HG02885 (cell line): ENCODE measurements at regions not wholly inside any gene's neighbourhood (a gene's known extent, or its start where the extent isn't known, plus 50 kb on each side); places are given as distances from the start of the nearest gene placed in this dataset.
"Not testable (repeated sequence)": the region's sequence is repeated elsewhere in the genome, so short reads cannot be mapped to it uniquely, and the experiment has no call there.

Experiments used
- ATAC-seq: cut with Tn5 transposase; IDR thresholded peaks from one replicate; pipeline ENCODE4 v1.9.1; 2021; ENCODE audit warnings: mild to moderate bottlenecking; ENCODE audit not compliant: unreplicated experiment, poor library complexity

GRCh38 chr13:90455823-90456222 is 891.7 kb upstream of the MIR17HG start:
- ATAC-seq = no peak

DNA sequence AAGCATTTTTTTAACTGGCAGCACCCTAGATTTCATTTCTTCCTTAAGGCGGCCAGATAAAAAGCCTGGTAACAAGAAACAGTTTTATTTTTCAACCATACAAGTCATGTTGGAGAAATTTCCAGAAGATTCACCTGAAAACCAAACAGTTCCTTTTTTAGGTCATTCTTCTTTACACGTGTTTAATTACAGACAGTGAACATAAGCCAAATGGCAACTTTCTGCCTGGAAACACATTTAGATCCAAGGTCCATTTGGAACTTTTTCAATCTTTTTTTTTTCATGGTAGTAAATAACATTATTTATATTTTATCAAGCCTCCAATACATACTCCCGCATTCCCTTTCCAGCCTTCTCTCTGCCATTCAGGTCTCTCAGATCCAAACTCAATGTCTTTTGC is 886.1 kb upstream of the MIR17HG start:
- ATAC-seq = no peak

DNA sequence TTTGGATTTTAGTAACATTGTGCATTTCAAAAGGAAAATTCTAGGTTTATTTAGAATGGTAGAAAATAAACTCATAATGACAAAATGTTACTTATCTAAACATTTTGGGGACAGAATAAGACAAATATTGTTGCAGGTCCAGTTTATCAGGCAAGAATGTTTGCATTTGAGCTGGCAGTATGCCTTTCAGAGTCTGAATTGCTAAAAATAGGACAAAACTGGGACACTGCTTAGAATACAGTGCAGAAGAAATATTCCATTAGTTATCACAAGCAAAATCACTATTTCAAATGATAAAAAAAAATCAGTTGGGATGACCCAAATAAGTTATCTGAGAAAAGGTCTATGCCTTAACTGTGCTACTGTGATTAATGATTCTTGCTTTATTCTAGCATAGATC is 870.3 kb upstream of the MIR17HG start:
- no peak for ATAC-seq

DNA sequence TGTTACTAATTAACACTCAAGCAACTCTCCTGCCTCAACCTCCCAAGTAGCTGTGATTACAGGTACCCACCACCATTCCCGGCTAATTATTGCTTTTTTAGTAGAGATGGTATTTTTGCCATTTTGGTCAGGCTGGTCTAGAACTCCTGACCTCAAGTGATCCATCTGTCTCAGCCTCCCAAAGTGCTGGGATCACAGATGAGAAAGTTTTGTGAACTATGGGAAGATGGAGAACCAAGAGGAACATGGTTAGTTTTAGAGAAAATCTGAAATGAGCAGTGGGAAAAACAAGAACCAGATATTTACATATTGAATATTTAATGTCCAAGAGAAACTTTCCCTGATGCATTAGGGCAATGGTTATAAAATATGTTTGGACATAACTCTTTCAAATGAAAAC is 863.6 kb upstream of the MIR17HG start:
- ATAC-seq = no peak

GRCh38 chr13:90485436-90485835 is 862.1 kb upstream of the MIR17HG start:
- no peak for ATAC-seq

DNA sequence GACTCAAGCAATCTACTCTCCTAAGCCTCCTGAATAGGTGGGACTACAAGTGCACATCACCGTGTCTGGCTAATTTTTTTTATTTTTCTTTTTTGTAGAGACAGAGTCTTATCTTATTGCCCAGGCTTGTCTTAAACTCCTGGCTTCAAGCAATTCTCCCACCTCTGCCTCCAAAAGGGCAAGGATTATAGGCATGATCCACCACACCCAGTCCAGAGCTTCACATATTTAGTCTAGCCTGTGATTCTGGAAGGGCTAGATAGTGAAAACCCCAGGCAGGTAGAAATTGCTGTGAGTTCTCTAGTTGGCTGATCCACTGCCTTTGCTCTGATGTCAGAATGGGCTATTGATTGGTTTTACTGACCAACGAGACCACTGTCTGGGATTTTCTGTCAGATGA is 854.6 kb upstream of the MIR17HG start:
- ATAC-seq = no peak

GRCh38 chr13:90493667-90494066 is 853.8 kb upstream of the MIR17HG start:
- ATAC-seq = no peak

- ATAC-seq = not testable (repeated sequence)
These were observed 852.6 kb upstream of the MIR17HG start for GRCh38 chr13:90494849-90495248.

DNA sequence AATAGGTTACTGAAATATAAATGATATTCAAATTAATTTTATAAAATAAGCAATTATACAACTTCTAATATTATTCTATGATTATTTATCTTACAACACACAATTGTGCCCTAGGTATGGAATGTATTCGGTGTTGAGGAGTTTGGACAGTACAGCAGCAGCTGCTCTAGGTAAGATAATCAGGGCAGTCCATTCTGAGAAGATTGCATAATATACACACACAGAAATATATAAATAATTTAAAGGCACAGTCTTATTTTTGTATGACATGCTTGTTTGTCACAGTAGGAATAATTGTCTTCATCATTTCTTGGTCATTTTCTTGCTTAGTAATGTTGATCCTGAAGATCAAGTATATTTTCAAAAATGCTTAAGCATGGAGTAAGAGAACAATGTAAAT is 849.4 kb upstream of the MIR17HG start:
- ATAC-seq = no peak

DNA sequence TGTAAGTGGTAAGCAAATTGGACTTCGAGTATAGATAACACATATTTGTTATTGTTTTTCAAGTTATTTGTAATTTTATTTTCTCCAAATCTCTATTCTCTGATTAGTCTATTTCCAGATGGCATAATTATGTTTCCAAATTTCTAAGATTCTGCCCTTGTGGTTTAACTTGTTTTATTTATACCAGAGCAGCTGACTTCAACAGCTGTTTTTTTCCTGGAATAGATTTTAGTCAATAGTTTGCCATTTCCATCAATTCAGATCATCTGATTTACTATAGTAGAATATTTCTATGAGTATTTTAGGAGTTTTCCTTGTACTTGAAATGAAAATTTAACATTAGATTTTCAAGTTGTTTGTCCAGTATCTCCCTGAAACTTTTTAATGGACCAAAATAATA is 848.7 kb upstream of the MIR17HG start:
- no peak for ATAC-seq

GRCh38 chr13:90500569-90500968 is 846.9 kb upstream of the MIR17HG start:
- no peak for ATAC-seq

- ATAC-seq = no peak
These were observed 845.3 kb upstream of the MIR17HG start for GRCh38 chr13:90502153-90502552.

DNA sequence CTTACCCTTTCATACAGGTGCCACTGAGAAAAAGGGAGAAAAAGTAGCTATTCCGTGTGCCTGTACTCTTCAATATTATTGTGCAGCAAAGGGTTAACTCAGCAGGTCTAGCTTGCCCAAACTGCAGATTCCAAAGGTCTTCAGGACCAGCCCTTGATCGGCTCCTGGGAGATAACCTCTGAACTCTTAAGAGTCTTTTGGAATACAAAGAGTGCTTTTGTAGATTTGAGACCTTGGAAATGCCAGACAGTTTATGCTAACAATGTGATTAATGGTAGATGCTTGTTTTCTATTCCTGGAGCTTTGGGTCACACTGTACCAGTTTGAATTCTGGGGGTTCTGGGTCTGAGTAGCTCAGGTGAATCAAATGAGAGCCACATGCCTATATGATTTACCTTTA is 844.7 kb upstream of the MIR17HG start:
- no peak for ATAC-seq

DNA sequence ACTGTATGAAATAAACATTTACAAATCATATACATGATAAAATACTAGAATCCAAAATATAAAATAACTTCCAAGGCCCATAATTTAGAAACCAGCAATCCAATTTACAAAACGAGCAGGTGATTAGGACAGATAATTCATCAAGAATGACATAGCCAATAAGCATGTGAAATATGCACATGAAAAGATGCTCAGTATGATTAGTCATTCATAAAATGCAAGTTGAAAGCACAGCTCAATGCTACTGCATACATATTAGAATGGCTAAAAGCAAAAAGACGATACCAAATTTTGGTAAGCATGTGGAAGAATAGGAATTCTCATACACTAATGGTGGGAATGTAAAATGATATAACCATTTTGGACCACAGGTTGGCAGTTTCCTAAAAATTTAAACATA is 837.2 kb upstream of the MIR17HG start:
- no peak for ATAC-seq

GRCh38 chr13:90511903-90512302 is 835.6 kb upstream of the MIR17HG start:
- ATAC-seq = no peak

- not testable (repeated sequence) for ATAC-seq
These were observed 832.8 kb upstream of the MIR17HG start for GRCh38 chr13:90514712-90515111.

- no peak for ATAC-seq
These were observed 829.1 kb upstream of the MIR17HG start for GRCh38 chr13:90518417-90518816.

DNA sequence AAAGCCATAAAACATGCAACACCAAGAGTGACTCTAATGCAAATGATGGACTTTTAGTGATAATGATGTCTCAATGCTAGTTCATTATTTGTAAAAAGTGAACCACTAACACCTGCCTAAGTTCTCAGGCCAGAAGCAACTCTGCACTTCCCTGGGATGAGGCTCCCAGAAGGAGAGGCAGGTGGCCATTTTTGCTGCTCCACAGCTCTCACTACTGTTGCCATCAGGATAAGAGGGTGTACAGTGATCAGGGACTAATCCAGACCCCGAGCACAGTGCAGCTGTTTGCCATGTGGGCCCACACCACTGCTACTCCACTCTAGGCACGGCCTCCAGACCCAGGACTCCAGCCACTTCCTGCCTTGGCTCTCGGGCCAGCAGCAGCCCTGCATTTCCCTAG is 828.3 kb upstream of the MIR17HG start:
- ATAC-seq = no peak

- no peak for ATAC-seq
These were observed 820.8 kb upstream of the MIR17HG start for GRCh38 chr13:90526711-90527110.

GRCh38 chr13:90531744-90532143 is 815.7 kb upstream of the MIR17HG start:
- ATAC-seq = no peak

GRCh38 chr13:90532861-90533492 is 814.5 kb upstream of the MIR17HG start:
- ATAC-seq = no peak

DNA sequence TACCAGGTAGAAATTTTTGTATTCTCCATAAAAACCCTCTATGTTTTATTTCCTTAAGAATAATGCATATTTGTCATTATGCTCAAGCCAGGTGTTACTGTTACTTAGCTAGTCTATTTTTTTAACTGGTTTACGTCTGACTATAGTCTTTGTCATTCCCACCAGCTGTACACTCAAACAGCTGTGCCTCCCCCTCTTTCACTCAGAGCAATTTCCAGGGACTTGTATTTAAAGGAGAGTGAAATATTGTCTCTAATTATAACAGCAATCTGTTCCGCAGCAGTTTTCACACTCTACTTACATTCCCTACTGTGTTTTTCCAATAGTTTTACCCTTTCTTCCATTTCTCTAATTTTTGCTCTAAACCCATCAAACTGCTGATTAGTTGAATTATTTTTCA is 813.6 kb upstream of the MIR17HG start:
- no peak for ATAC-seq
